ENCODE measurements at regions not wholly inside any gene's neighbourhood (a gene's known extent, or its start where the extent isn't known, plus 50 kb on each side); places are given as distances from the start of the nearest gene placed in this dataset.

DNA sequence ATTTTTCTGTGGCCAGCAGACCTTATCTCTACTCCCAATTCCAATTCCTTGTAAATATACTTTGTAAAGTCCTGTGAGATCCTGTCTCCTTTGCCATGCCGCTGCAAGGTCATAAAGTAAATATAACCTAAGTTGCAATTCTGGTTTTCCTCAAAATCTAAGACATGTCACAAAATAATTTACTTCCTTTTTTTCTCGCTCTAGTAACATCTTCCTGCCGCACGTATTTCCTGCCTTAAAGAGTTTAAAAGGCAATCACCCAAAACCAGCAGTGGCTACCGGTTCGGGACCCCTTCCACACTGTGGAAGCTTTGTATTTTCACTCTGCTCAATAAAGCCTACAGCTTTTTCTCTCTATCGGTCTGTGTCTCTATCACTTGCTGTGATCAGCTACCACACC, 832.0 kb upstream of the SLITRK5 start:
- no peak for TF ChIP-seq EZH2 (IDR thresholded peaks at IDR 0.05; ENCODE audit: borderline replicate concordance, low read depth, low read length, severe bottlenecking)
- no peak for TF ChIP-seq MYC (IDR thresholded peaks at IDR 0.05; ENCODE audit: low read depth, low read length)
- no peak for TF ChIP-seq GATA2 (IDR thresholded peaks at IDR 0.05; ENCODE audit: insufficient read depth, insufficient read length, low read depth, low read length)
- TF ChIP-seq JUN (IDR thresholded peaks at IDR 0.05; ENCODE audit: borderline replicate concordance, insufficient read depth, insufficient read length, low read depth) = no peak
- TF ChIP-seq FOS (IDR thresholded peaks at IDR 0.05; ENCODE audit: borderline replicate concordance, insufficient read depth, low read length) = no peak
- no peak for TF ChIP-seq POLR2A (IDR thresholded peaks at IDR 0.05; ENCODE audit: low read depth, low read length)
- TF ChIP-seq POLR2AphosphoS5 (IDR thresholded peaks at IDR 0.05; ENCODE audit: insufficient read depth, low read depth, low read length) = no peak
- TF ChIP-seq, protein P1, sequence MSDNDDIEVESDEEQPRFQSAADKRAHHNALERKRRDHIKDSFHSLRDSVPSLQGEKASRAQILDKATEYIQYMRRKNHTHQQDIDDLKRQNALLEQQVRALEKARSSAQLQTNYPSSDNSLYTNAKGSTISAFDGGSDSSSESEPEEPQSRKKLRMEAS (IDR thresholded peaks at IDR 0.05; ENCODE audit: insufficient read depth, insufficient read length) = no peak
- TF ChIP-seq, protein P2, sequence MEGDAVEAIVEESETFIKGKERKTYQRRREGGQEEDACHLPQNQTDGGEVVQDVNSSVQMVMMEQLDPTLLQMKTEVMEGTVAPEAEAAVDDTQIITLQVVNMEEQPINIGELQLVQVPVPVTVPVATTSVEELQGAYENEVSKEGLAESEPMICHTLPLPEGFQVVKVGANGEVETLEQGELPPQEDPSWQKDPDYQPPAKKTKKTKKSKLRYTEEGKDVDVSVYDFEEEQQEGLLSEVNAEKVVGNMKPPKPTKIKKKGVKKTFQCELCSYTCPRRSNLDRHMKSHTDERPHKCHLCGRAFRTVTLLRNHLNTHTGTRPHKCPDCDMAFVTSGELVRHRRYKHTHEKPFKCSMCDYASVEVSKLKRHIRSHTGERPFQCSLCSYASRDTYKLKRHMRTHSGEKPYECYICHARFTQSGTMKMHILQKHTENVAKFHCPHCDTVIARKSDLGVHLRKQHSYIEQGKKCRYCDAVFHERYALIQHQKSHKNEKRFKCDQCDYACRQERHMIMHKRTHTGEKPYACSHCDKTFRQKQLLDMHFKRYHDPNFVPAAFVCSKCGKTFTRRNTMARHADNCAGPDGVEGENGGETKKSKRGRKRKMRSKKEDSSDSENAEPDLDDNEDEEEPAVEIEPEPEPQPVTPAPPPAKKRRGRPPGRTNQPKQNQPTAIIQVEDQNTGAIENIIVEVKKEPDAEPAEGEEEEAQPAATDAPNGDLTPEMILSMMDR (IDR thresholded peaks at IDR 0.05; ENCODE audit: extremely low read depth in 1 of 2, insufficient read depth in 1 of 2, low read depth in 1 of 2, low read length in 2 of 2) = no peak
- H3K36me3 ChIP-seq (ENCODE audit: control insufficient read depth in 2 of 2, extremely low read depth in 1 of 2, insufficient read depth in 2 of 2, low read length in 2 of 2) = no peaks in the 10 kb centered on the region
- BruUV-seq (replicated peaks) = no TSS peak
- peaks cover 5% of the 10 kb centered on the region for H3K9me3 ChIP-seq (replicated peaks; ENCODE audit: control insufficient read depth, insufficient read depth, low read length)
- no peaks in the 10 kb centered on the region for H4K20me1 ChIP-seq (replicated peaks; ENCODE audit: control insufficient read depth, extremely low read depth, insufficient read depth, low read length)
- no peak overlapping the region for H3K4me3 ChIP-seq (replicated peaks in 1 of 3; ENCODE audit: insufficient read depth in 1 of 3, low read depth in 1 of 3, low read length in 3 of 3)
- intact Hi-C loops (cut with micrococcal nuclease) (no loop called here), dilution Hi-C loops (cut with MboI; ENCODE audit: extremely low pct_ligation_motif_present, low sequenced_read_pairs) (no loop called here)
- CTCF ChIA-PET = interaction anchor here (1.1 kb wide), 1 partner anchor 10 kb away, joined by 3 read pairs; no protein-coding TSS in a partner anchor
- POLR2A ChIA-PET = no interaction called here
- H3K9ac ChIP-seq (replicated peaks; ENCODE audit: extremely low read depth, insufficient read depth, low read length) = no peak overlapping the region
- no peak overlapping the region for H3K4me2 ChIP-seq (ENCODE audit: insufficient read depth, low read length)
- H3K27ac ChIP-seq (ENCODE audit: insufficient read depth, low read depth, low read length) = no peak overlapping the region
- no peak overlapping the region for H2AFZ ChIP-seq (ENCODE audit: low read depth, low read length)
- DNase-seq (ENCODE audit: low read depth, low spot score) = no peak
- no peaks in the 10 kb centered on the region for H3K79me2 ChIP-seq (ENCODE audit: control insufficient read depth, insufficient read depth, low read length)
- no peaks in the 10 kb centered on the region for H3K27me3 ChIP-seq (ENCODE audit: control insufficient read depth in 2 of 2, insufficient read depth in 2 of 2, low read length in 2 of 2)
- no peaks in the 10 kb centered on the region for H3K4me1 ChIP-seq (ENCODE audit: control insufficient read depth, extremely low read depth, insufficient read depth, low read length)
- H3K9me1 ChIP-seq (replicated peaks; ENCODE audit: control insufficient read depth, extremely low read depth, insufficient read depth, low read length) = no peaks in the 10 kb centered on the region
- FAIRE-seq = no peak
